SU-DHL-6 (cell line): ENCODE measurements at regions not wholly inside any gene's neighbourhood (a gene's known extent, or its start where the extent isn't known, plus 50 kb on each side); places are given as distances from the start of the nearest gene placed in this dataset.
A peak's percentile ranks its signal among the peaks of the same experiment; 100 is the strongest.
"Not testable (repeated sequence)": the region's sequence is repeated elsewhere in the genome, so short reads cannot be mapped to it uniquely, and the experiment has no call there.

Source experiments
- H2AFZ ChIP-seq: fragments of 200-600 bp; sonication (generic); 2 replicates; pipeline ENCODE4 v1.6.1; 2014; ENCODE audit warnings: low read depth, mild to moderate bottlenecking, moderate library complexity, mixed read lengths, antibody characterized with exemption, low read length; ENCODE audit not compliant: severe bottlenecking
- H3F3A ChIP-seq: fragments of 200-600 bp; shearing (Covaris generic); 2 replicates; pipeline ENCODE4 v1.6.0; 2016; ENCODE audit warnings: antibody characterized with exemption, mild to moderate bottlenecking; ENCODE audit not compliant: insufficient read depth
- H3K27ac ChIP-seq: fragments of 200-600 bp; sonication (generic); 2 replicates; pipeline ENCODE4 v1.5.1; 2016; ENCODE audit warnings: low read depth, mild to moderate bottlenecking, low read length, moderate library complexity, mixed read lengths
- H3K27me3 ChIP-seq: fragments of 200-600 bp; sonication (generic), shearing (Covaris generic); 2 replicates; pipeline ENCODE4 v1.6.0; 2014; ENCODE audit warnings: mild to moderate bottlenecking, low read length
- H3K36me3 ChIP-seq: fragments of 200-600 bp; sonication (generic); 2 replicates; pipeline ENCODE4 v1.6.1; 2014; ENCODE audit warnings: mild to moderate bottlenecking, low read length, mixed read lengths
- H3K4me2 ChIP-seq: fragments of 300-600, 200-600 bp; shearing (Covaris generic), sonication (generic); 2 replicates; pipeline ENCODE4 v1.6.0; 2014; ENCODE audit warnings: low read length, low read depth, mild to moderate bottlenecking; ENCODE audit not compliant: poor library complexity, severe bottlenecking
- H3K4me3 ChIP-seq: fragments of 200-600 bp; sonication (generic); 2 replicates; pipeline ENCODE4 v1.5.1; 2014; ENCODE audit warnings: antibody characterized with exemption, low read length, mild to moderate bottlenecking, mixed read lengths; ENCODE audit not compliant: insufficient read depth, poor library complexity, severe bottlenecking
- H3K79me2 ChIP-seq: fragments of 200-600 bp; sonication (generic); 2 replicates; pipeline ENCODE4 v1.6.1; 2014; ENCODE audit warnings: mild to moderate bottlenecking, low read length, moderate library complexity; ENCODE audit not compliant: insufficient read depth
- H3K9ac ChIP-seq: fragments of 200-600 bp; sonication (generic); 2 replicates; pipeline ENCODE4 v1.7.0; 2014; ENCODE audit warnings: mild to moderate bottlenecking, low read length
- H3K9me2 ChIP-seq: fragments of 200-600 bp; sonication (generic); replicated peaks from 2 replicates; pipeline ENCODE4 v1.6.1; 2014; ENCODE audit warnings: low read length; ENCODE audit not compliant: insufficient read depth
- H3K9me3 ChIP-seq: fragments of 200-600 bp; sonication (generic); 2 replicates; pipeline ENCODE4 v1.6.1; 2014; ENCODE audit warnings: low read length, mixed read lengths; ENCODE audit not compliant: insufficient read depth
- H4K20me1 ChIP-seq: fragments of 200-600 bp; sonication (generic); 2 replicates; pipeline ENCODE4 v1.6.1; 2014; ENCODE audit warnings: low read depth, mild to moderate bottlenecking, antibody characterized with exemption, low read length, moderate library complexity, mixed read lengths
- CTCF ChIP-seq: fragments of 200-600 bp; sonication (generic); IDR thresholded peaks from one replicate; pipeline ENCODE4 v1.5.1; 2017; ENCODE audit warnings: antibody characterized with exemption, mild to moderate bottlenecking, low read length, moderate library complexity; ENCODE audit not compliant: insufficient read depth, poor library complexity, severe bottlenecking
- EZH2phosphoT487 ChIP-seq: fragments of 200-600 bp; sonication (generic), shearing (Covaris generic); conservative IDR thresholded peaks from 2 replicates; pipeline ENCODE4 v1.6.1; 2018; ENCODE audit warnings: mild to moderate bottlenecking, antibody characterized with exemption, low read length, moderate library complexity, mixed read lengths

GRCh38 chr5:99032234-99033013 lies 103.6 kb upstream of the CHD1 start:
- Histone ChIP-seq H3K9me3 (no peaks in the 10 kb centered on the region), H3K79me2 (no peaks in the 10 kb centered on the region), H3K36me3 (no peaks in the 10 kb centered on the region), H3K27me3 (no peaks in the 10 kb centered on the region), H3K27ac (no peak overlapping the region), H4K20me1 (peaks cover 4% of the 10 kb centered on the region; the same call in 1 of the 2 replicates), H3K9ac (no peak overlapping the region), H2AFZ (no peak overlapping the region), H3K4me2 (peak overlapping the region; percentile 28), H3K9me2 (no peaks in the 10 kb centered on the region), H3K4me3 (no peak overlapping the region), H3F3A (peaks cover 18% of the 10 kb centered on the region)
- TF ChIP-seq EZH2phosphoT487 (no peak), CTCF (peak; percentile 58)

GRCh38 chr5:99030906-99031440 lies 102.2 kb upstream of the CHD1 start:
- Histone ChIP-seq H3K27ac (no peak overlapping the region), H3K9me2 (no peaks in the 10 kb centered on the region), H3K27me3 (no peaks in the 10 kb centered on the region), H3K4me3 (no peak overlapping the region), H3K36me3 (no peaks in the 10 kb centered on the region), H4K20me1 (peaks cover 4% of the 10 kb centered on the region; the same call in 1 of the 2 replicates), H3K9me3 (no peaks in the 10 kb centered on the region), H2AFZ (no peak overlapping the region), H3F3A (peaks cover 24% of the 10 kb centered on the region), H3K79me2 (no peaks in the 10 kb centered on the region), H3K4me2 (no peak overlapping the region), H3K9ac (no peak overlapping the region)
- TF ChIP-seq EZH2phosphoT487 (no peak), CTCF (no peak)

GRCh38 chr5:99029172-99029571 lies 100.4 kb upstream of the CHD1 start:
- Histone ChIP-seq H3K9ac (no peak overlapping the region), H3K4me3 (no peak overlapping the region), H3K27me3 (no peaks in the 10 kb centered on the region), H4K20me1 (peaks cover 4% of the 10 kb centered on the region; the same call in 1 of the 2 replicates), H3K4me2 (no peak overlapping the region), H3K36me3 (no peaks in the 10 kb centered on the region), H2AFZ (no peak overlapping the region), H3K27ac (no peak overlapping the region), H3K9me2 (no peaks in the 10 kb centered on the region), H3F3A (peaks cover 24% of the 10 kb centered on the region), H3K9me3 (no peaks in the 10 kb centered on the region), H3K79me2 (no peaks in the 10 kb centered on the region)
- no peak for TF ChIP-seq CTCF
- no peak for TF ChIP-seq EZH2phosphoT487

- not testable (repeated sequence) for H3K79me2 ChIP-seq, H3K9ac ChIP-seq, H3K36me3 ChIP-seq, H3K27ac ChIP-seq, H2AFZ ChIP-seq, H3K4me3 ChIP-seq, H3K9me3 ChIP-seq, H3K27me3 ChIP-seq, H4K20me1 ChIP-seq, H3K9me2 ChIP-seq
- Histone ChIP-seq H3K4me2 (peak overlapping the region; percentile 45), H3F3A (peaks cover 24% of the 10 kb centered on the region)
These were observed 99.4 kb upstream of the CHD1 start for GRCh38 chr5:99028170-99028569.
